DMS 273 treated with DMSO at 0.1 percent for 48 hours (cell line): ENCODE measurements at regions not wholly inside any gene's neighbourhood (a gene's known extent, or its start where the extent isn't known, plus 50 kb on each side); places are given as distances from the start of the nearest gene placed in this dataset.
"Not testable (repeated sequence)": the region's sequence is repeated elsewhere in the genome, so short reads cannot be mapped to it uniquely, and the experiment has no call there.

Experiments
- DNase-seq: peaks from one replicate; lab custom pipeline; 2025; lab: John Stamatoyannopoulos, UW

DNA sequence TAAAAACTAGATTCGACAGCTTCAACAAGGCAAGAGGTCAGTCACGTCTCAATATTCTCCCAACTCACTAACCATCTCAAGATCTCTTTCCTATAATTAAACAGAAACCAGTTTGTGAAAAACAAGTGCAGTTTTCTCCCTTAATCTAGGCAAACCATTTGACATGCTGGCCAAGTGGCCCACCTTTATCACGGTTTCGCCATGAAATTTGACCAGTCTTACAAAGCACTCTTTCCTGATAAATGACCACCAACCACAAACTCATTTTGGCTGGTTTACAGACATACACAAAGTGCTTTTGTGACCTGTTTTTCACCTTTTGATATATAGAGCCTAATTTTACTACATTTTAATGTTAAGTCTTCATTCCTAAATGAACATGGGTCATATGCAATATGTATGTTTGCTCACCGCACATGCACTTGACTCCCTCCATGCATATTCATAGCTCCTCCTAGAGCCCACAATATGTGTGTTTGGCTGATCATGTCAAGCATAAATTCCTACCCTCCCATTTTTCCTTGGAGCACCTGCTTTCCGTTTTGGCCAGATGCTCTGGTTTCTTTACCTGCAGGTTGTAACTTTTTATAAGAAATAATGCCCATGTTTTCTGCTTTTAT lies 385.1 kb downstream of the RAD51AP2 start:
- DNase-seq: no peak

DNA sequence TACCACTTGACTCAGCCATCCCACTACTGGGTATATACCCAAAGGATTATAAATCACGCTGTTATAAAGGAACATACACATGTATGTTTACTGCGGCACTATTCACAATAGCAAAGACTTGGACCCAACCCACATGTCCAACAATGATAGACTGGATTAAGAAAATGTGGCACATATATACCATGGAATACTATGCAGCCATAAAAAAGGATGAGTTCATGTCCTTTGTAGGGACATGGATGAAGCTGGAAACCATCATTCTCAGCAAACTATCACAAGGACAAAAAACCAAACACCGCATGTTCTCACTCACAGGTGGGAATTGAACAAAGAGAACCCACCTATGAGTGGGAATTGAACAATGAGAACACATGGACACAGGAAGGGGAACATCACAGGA lies 387.6 kb downstream of the RAD51AP2 start:
- DNase-seq: not testable (repeated sequence)

DNA sequence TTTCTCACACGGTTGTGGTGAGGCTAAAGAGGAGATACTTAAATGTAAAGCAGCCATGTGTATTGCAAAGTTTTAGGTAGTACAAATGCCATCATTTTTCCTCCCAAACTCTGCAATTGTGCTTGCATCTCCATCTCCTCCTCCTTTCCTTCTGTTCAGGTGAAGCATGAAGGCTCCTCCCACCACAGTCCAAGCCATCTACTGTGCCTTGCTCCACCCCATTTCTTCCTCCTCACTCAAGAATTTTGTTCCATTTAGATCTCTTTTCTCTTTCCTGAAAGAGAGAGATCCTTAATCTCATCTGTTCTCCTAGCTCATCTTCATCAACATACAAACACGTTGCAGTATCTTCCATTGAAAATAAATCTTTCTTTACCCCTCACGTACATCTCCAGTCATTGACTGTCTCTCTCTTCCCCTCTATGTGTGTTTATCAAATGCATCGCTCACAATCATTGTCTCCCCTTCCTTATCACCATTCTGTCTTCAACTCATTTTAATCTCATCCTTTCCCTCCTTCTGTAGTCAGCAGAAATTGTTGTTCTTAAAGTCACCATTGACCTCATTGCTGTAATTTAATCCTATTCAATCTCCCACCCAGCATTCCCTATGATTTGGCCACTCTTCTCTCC lies 392.1 kb downstream of the RAD51AP2 start:
- no peak for DNase-seq

DNA sequence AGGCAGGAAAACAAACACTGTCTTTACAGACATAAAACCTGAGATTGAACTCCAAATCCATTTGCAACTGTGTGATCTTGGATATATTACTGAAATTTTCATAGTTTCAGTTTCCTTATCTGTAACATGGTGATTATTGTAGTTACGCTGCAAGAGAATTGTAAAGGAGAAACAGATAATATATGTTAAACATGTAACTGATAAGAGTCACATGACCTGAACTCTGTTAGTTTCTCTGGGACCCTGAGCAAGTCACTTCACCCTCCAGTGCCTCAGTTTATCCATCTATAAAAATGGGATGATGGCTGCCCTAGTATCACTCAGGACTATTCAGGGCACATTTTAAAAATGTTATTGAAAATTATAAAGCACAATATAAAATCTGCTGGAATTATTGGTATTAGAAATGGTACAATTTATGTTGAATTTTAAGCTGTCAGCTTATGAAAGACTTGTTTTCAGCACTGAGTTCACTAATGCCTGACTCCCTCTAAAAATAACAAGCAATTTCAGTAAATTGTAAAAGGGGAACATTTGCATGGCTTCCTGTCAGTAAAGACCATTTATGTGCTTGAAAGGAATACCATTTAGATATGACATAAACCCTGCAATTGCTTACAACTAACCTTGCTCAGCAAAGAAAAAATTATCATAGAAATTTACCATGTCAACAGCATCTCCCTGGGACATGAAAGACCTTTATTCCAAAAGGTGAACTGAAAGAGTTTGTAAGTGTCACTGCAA lies 393.5 kb downstream of the RAD51AP2 start:
- DNase-seq: no peak

DNA sequence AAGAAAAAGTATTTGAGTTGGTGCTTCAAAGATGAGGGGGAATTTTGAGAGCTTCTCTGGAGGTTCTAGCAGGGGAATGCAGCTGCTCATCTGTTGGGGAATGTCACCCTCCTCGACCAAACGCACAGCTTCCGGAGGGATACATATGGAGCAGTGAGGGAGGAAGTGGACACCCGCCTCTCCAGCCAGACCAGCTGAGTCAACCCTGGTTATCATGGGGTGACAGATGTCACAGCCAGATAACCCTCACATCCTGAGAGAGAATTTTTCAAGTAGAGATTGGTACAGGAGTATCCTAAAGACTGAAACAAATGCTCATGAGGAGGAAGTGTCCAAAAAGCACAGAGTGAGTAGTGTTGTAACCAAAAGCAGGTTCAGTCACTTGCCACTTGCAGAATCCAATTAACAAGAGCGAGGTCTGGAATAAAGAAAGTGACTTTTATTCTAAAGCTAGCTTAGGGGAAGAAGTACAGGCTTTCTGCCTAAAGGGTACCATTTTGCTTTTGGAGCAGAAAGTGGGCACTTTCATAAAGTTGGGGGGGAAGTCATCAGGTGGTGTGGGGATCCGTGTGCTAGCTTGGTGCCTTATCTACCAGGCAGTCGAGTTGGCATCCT lies 395.2 kb downstream of the RAD51AP2 start:
- DNase-seq: no peak

DNA sequence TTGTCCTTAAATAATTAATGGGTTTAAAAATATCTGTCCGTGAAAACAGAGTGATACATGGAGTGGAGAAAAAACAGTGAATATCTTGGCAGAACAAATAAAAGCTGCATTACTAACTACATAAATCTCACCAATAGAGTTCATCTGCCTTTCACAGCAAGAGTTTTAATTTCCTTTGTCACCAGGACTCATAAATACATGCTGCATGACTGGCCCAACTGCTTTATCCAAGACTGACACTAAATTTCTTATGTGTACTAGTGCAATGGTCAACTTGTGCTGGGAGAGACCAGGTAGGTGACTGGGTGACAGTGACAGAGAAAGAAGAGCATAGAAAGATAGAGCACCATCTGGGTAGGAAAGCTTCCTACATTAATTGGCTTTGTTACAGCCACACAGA lies 402.8 kb downstream of the RAD51AP2 start:
- no peak for DNase-seq

DNA sequence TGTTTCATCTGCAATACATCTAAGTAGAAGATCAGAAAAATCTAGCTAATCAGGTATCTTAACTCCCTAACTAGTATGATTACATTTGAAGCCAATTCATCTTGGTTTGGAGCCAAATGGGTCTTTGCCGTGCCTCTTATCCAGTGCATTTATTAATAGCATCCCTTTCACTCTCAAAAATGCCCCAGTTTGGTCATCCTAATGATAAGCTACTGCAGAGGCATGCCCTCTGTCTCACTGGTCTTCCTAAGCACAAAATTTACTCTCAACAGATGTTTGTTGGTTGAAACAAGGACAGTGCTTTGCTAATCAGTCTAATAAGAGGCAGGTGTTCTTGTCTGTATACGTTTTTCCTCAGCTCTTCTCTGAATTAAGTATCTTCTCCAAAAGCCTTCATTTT lies 403.2 kb downstream of the RAD51AP2 start:
- no peak for DNase-seq

DNA sequence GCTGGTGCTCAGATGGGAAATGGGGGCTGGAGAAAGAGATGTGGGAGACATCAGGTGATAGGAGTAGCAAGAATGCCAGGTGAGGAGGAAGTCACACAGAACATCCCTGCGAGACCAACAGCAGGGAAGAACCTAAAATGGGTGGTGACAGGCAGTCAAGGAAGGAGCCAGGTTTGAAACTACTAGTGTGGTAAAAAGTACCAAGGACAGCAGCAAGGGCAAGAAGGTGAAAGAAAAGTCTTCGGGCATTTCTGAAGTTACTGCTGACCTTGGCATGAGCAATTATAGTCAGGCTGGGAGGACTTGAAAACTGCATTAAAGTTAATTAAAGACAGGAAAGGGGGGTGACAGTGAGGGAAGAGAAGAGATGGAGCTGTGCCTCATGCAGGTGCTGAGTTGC lies 410.4 kb downstream of the RAD51AP2 start:
- DNase-seq: no peak

DNA sequence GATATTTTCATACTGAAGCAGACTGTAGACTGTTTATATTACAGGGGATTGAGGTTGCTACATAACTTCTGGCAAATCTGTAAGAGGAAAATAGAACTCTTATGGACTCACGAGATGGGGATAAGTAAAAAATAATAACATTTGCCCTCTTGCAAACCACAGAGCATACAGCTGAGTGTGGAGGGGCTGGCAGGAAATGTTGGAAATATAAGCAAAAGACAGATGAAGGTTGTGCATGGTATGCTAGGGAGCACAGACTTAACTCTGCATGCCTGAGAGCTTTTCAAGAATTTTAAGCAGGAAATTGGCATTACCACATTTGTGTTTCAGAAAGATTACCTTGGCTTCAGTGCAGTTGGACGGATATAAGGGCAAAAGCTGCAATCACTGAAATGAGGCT lies 411.1 kb downstream of the RAD51AP2 start:
- DNase-seq: no peak

DNA sequence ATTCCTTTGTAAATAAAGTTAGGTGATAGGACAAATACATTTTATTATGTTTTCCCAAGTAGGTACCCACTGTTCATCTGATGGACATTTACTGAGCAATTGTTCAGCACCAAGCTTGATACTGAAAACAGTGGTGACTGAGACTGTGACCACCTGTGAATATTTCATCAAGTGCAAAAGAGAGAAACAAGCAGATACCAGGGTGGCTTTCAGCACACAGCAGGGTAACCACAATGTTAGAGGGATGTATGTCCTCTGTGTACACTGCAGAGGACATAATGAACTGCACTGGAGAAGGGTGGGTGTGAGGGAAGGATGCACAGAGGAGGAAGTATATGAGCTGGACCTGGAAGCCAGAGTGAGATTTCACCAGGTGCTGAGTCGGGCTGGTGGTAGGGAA lies 411.8 kb downstream of the RAD51AP2 start:
- no peak for DNase-seq

DNA sequence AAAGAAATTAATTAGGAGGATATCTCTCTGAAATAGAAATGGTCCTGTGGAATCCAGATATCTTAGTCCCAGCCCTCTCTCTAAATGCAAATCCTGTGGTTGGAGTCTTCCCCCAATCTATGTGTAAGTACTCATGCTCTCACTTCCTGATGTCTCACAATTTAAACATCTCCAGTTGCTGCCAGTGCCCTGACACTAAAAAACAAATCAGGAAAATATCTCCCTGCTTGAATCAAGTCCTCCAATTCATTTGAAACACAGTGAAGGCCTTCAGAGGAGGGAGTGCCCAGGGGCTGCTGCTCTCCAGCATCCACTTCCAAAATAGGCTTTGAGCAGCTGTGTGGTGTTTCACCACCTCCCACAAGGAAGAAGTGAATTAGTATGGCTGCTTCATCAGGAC lies 413.8 kb downstream of the RAD51AP2 start:
- DNase-seq: no peak

DNA sequence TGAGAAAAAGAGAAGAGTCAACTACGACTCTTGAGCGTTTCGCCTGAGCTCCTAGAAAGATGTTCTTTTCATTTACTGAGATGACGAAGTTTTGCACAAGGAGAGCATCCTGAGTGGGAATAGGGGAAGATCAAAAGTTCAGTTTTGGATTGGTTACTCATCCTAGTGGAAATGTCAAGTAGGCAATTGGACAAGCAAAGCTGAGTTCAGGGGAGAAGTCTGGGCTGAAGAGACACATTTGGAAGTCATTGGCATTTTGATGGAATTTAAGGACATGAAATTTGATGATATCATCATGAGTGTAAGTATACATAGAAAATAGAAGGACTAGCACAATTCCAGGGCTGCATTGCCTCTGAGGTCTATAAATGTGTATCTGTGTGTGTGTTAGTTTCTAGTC lies 416.6 kb downstream of the RAD51AP2 start:
- no peak for DNase-seq

DNA sequence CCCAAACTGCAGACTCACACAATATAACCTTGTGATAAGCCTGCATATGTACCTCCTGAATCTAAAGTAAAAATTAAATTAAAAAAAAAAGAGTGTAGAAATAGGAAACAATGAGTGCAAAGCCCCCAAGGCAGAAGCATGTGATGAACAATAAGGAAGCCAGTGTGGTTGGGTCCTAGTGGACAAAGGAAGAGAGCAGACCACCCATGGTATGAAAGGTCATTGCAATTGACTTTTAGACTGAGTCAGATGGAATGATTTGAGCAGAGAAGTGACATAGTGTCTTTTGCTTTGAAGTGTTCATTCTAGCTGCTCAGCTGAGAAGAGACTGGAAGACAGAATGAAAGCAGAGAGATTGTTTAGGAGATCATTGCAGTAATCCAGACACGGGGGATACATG lies 417.1 kb downstream of the RAD51AP2 start:
- no peak for DNase-seq

DNA sequence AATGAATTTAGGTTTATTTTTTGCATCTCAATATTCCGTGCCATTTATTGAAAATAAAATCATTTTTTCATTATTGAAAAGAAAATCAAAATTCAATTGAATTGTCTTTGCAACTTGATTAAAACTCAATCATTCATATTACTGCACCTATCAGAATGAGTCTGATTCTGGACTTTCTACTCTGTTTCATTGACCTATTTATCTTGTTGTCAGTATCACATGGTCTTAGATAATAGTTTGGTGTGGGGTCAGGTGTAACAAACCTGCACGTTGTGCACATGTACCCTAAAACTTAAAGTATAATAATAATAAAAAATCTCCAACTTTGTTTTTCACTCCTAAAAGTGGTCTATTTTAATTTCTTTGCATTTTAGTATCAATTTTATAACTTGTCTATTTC lies 422.9 kb downstream of the RAD51AP2 start:
- DNase-seq: no peak

DNA sequence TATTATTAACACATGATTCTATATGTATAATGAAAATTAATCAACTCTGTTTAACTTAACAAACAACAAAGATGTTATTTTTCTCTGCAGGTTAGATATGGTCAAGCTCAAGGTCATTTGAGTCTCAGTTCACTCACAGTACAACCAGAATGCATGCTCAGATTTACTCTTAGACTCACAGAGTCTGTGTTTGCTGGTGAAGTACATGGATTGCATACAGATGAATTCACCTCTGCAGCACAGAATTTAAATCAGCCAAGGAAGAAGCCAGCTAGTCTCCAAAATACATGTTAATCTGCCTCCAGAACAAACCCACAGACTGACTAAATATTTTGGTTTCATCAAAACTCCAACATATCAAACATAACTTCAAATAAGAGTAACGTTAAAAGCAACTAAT lies 424.5 kb downstream of the RAD51AP2 start:
- DNase-seq: no peak

DNA sequence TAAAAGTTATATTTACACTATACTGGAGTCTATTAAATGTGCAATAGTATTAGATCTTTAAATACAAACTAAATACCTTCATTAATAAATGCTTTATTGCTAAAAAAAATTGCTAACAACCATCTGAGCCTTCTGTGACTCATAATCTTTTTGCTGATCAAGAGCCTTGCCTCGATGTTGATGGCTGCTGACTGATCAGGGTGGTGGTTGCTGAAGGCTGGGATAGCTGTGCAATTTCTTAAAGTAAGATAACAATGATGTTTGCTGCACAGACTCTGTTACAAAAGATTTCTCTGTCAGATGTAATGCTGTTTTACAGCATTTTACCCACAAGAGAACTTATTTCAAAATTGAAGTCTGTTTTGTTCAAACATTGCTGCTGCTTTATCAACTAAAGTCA lies 421.4 kb upstream of the CYRIA start:
- no peak for DNase-seq

DNA sequence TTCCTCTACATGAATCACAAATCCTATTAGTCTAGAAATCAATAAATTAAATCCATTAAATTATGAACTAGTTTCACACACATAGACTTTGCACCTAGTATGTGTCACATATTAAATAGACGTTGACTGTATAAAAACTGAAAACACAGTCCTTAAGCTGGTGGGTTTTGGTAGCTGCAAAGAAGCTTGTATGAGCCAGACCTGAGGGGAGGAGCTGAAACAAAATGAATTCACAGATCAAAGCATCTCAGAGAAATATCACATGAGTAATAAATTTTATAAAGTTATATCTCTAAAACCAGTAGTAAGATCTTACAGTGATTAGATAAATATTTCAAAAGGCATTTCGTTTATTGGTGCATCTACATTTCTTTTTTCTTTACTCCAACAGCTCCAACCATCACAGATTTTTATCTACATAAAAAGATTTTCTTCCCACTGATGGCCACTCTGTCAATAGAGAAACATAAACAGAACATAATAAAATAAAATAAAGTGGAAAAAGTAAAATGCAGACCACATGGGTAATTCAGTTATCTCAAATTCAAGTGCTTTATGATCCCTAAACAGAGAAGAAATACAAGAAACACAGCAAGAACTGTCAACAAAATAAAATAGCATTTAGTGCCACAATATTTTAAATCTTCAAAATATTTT lies 420.0 kb upstream of the CYRIA start:
- DNase-seq: no peak

DNA sequence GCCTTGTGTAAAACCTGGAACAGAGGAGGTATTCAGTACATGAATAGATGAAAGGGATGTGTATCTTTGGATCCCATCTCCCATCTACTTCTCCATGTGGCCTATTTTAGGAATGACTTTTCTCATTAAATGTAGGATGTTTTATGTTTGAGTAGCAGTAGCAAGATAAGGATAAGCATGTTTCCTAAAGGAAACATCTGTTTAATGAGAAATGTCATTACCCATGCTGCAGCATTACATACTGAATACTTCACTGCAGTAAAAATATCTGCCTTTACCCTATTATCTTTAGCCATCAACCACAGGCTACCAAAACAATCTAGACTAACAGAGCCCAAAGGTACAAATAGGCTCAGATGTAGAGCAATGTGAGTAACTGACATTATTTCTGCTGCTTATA lies 419.2 kb upstream of the CYRIA start:
- DNase-seq: no peak

DNA sequence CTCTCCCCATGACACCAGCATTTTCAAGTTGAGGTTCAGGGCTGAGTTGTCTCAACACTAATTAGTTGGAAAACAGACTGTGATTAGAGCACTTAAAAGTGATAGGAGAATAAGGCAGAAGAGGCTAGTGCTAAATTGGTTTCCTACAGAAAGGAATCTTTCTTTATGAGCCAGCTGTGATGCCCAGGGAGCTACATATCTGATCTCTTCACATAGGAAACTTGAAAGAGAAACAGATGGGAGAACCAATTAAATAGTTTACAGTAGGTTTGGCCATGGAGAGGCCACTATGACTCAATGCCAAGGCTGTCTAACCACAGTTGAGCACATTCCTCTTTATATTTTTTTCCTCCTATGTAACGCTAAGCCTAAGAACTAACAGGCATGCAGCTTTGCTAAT lies 418.3 kb upstream of the CYRIA start:
- DNase-seq: no peak

DNA sequence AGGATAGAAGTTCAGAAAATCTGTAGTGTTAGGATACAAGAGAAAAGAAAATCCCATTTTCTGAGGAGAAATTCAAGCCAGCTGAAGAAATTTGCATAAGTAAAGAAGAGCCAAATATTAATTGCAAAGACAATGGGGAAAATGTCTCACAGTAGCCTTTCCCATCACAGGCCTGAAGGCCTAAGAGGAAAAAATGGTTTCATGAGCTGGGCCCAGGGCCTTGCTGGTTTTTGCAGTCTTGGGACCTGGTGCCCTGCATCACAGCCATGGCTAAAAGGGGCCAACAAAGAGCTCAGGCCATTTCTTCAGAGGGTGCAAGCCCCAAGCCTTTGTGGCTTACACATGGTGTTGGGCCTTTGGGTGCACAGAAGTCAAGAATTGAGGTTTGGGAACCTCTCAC lies 413.6 kb upstream of the CYRIA start:
- DNase-seq: no peak

DNA sequence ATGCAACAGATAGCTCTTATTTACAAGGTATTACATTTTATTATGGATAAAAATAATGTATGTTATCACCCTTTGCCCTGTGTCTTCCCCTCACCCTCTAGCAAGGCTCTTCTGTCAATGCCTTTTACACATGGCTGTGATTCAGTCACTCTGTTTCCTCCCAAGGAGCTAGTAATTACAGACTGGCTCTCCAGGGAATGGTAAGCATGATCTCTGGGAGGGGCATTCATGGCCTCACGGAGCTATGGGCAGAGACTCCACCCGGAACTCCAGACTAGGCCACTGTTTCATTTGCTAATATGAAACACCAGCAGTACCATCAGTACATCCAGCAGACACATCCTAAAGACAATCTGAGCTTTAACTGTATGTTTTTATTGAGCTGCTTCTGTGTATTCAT lies 410.9 kb upstream of the CYRIA start:
- DNase-seq: no peak

DNA sequence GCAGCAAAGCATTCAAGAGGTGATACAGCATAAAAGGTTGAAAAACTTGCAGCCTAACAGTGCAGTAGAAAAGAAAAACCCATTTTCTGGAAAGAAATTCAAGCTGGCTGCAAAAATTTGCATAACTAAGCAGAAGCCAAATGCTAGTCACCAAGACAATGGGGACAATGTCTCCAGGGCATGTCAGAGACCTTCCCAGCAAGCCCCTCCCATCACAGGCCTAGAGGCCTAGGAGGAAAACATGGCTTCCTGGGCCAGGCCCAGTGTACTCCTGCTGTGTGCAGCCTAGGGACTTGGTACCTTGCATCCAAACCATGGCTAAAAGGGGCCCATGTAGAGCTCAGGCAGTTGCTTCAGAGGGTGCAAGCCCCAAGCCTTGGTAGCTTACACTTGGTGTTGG lies 405.1 kb upstream of the CYRIA start:
- DNase-seq: no peak

DNA sequence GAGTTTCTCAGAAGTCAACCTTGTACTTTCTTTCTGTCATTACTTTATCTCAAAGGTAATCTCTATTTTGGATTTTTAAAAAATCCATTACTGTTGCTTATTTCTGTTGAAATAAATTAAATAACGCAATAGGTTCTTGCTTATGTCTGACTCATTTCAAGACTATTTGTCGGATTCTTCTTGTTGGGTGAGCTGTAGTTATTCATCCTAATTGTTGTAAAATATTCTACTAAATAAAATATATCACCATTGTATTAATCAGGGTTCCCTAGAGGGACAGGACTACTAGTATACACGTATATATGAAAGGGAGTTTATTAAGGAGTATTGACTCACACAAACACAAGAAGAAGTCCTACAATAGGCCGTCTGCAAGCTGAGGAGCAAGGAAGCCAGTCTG lies 403.9 kb upstream of the CYRIA start:
- DNase-seq: no peak
